MM.1S (cell line): ENCODE measurements at regions not wholly inside any gene's neighbourhood (a gene's known extent, or its start where the extent isn't known, plus 50 kb on each side); places are given as distances from the start of the nearest gene placed in this dataset.

ENCODE experiments used
- EZH2 ChIP-seq: fragments of 300-600 bp; sonication (generic); optimal IDR thresholded peaks from 2 replicates; pipeline ENCODE3; 2017; ENCODE audit warnings: low read depth, mild to moderate bottlenecking, antibody characterized with exemption, low read length, mixed read lengths
- TF ChIP-seq, protein P1 (sequence below): fragments of 300-600 bp; sonication (generic); IDR thresholded peaks from 2 replicates; pipeline ENCODE4 v1.5.1; 2016; ENCODE audit warnings: antibody characterized with exemption, low read length, mixed read lengths

GRCh38 chr13:81377921-81378320 lies 1037.0 kb upstream of the SPRY2 start:
- no peak for TF ChIP-seq EZH2
- TF ChIP-seq, protein P1, sequence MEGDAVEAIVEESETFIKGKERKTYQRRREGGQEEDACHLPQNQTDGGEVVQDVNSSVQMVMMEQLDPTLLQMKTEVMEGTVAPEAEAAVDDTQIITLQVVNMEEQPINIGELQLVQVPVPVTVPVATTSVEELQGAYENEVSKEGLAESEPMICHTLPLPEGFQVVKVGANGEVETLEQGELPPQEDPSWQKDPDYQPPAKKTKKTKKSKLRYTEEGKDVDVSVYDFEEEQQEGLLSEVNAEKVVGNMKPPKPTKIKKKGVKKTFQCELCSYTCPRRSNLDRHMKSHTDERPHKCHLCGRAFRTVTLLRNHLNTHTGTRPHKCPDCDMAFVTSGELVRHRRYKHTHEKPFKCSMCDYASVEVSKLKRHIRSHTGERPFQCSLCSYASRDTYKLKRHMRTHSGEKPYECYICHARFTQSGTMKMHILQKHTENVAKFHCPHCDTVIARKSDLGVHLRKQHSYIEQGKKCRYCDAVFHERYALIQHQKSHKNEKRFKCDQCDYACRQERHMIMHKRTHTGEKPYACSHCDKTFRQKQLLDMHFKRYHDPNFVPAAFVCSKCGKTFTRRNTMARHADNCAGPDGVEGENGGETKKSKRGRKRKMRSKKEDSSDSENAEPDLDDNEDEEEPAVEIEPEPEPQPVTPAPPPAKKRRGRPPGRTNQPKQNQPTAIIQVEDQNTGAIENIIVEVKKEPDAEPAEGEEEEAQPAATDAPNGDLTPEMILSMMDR = no peak
